Neuronal stem cell (in vitro differentiated cells): ENCODE measurements at regions not wholly inside any gene's neighbourhood (a gene's known extent, or its start where the extent isn't known, plus 50 kb on each side); places are given as distances from the start of the nearest gene placed in this dataset.

Experiments used
- DNase-seq: peaks from one replicate; pipeline ENCODE4 v3.0.0-alpha.2; 2013; ENCODE audit warnings: low spot score
- H2AFZ ChIP-seq: one replicate; pipeline ENCODE4 v1.6.1; 2013; ENCODE audit warnings: mild to moderate bottlenecking, low read length, inconsistent platforms
- H2AK5ac ChIP-seq: 2 replicates; pipeline ENCODE4 v1.6.1; 2013; ENCODE audit warnings: low read depth, mild to moderate bottlenecking, inconsistent platforms, low read length, moderate library complexity, mixed read lengths
- H2BK120ac ChIP-seq: 2 replicates; pipeline ENCODE4 v1.6.1; 2013; ENCODE audit warnings: low read depth, mild to moderate bottlenecking, inconsistent platforms, low read length, moderate library complexity, mixed read lengths
- H2BK12ac ChIP-seq: one replicate; pipeline ENCODE4 v1.6.1; 2013; ENCODE audit warnings: low read length, inconsistent platforms
- H2BK15ac ChIP-seq: 2 replicates; pipeline ENCODE4 v1.6.1; 2013; ENCODE audit warnings: mild to moderate bottlenecking, low read length, inconsistent platforms, mixed read lengths
- H2BK5ac ChIP-seq: one replicate; pipeline ENCODE4 v1.6.1; 2013; ENCODE audit warnings: inconsistent platforms, mild to moderate bottlenecking, low read length, moderate library complexity
- H3K14ac ChIP-seq: one replicate; pipeline ENCODE4 v1.6.1; 2013; ENCODE audit warnings: low read length, inconsistent platforms
- H3K18ac ChIP-seq: 2 replicates; pipeline ENCODE4 v1.6.1; 2013; ENCODE audit warnings: low read length, inconsistent platforms
- H3K23ac ChIP-seq: 2 replicates; pipeline ENCODE4 v1.6.1; 2013; ENCODE audit warnings: low read depth, mild to moderate bottlenecking, mixed read lengths, low read length, inconsistent platforms; ENCODE audit not compliant: poor library complexity
- H3K27ac ChIP-seq: replicated peaks from 3 replicates; pipeline ENCODE4 v1.5.1; 2013; ENCODE audit warnings: low read length, inconsistent platforms
- H3K27me3 ChIP-seq, 3 experiments: 2 replicates each; pipeline ENCODE4 v1.6.1; 2013; ENCODE audit warnings: low read length in 3 of 3, mild to moderate bottlenecking in 2 of 3, inconsistent platforms in 1 of 3, low read depth in 1 of 3, mixed read lengths in 1 of 3, moderate library complexity in 1 of 3; ENCODE audit not compliant: control insufficient read depth in 3 of 3, insufficient read depth in 3 of 3
- H3K36me3 ChIP-seq, 2 donors: replicated peaks in 1 of 2; 2 replicates each; pipeline ENCODE4 v1.6.1; 2013; ENCODE audit warnings: low read length in 2 of 2; ENCODE audit not compliant: control insufficient read depth in 2 of 2, insufficient read depth in 2 of 2
- H3K4ac ChIP-seq: 2 replicates; pipeline ENCODE4 v1.6.1; 2013; ENCODE audit warnings: inconsistent platforms, mild to moderate bottlenecking, low read length, moderate library complexity
- H3K4me1 ChIP-seq, 2 donors: 1 replicate in 1 of 2; 2 replicates in 1 of 2; pipeline ENCODE4 v1.6.1; 2013; ENCODE audit warnings: low read length in 2 of 2, low read depth in 1 of 2; ENCODE audit not compliant: control insufficient read depth in 2 of 2, insufficient read depth in 1 of 2
- H3K4me2 ChIP-seq: one replicate; pipeline ENCODE4 v1.6.1; 2013; ENCODE audit warnings: mild to moderate bottlenecking, low read length, inconsistent platforms; ENCODE audit not compliant: insufficient read depth, poor library complexity, severe bottlenecking
- H3K4me3 ChIP-seq, 2 donors: 2 replicates each; pipeline ENCODE4 v1.5.1; 2013; ENCODE audit warnings: low read length in 2 of 2, mild to moderate bottlenecking in 2 of 2, inconsistent platforms in 1 of 2, moderate library complexity in 1 of 2
- H3K79me1 ChIP-seq: one replicate; pipeline ENCODE4 v1.6.1; 2013; ENCODE audit warnings: low read depth, mild to moderate bottlenecking, inconsistent platforms, low read length, moderate library complexity
- H3K9ac ChIP-seq: one replicate; pipeline ENCODE4 v1.6.1; 2013; ENCODE audit warnings: mild to moderate bottlenecking, low read depth, low read length, inconsistent platforms; ENCODE audit not compliant: poor library complexity
- H3K9me3 ChIP-seq, 2 donors: replicated peaks in 1 of 2; 2 replicates each; pipeline versions ENCODE3 to v1.6.1; 2013; ENCODE audit warnings: low read length in 2 of 2, mild to moderate bottlenecking in 2 of 2, inconsistent platforms in 1 of 2, low read depth in 1 of 2, mixed read lengths in 1 of 2, moderate library complexity in 1 of 2; ENCODE audit not compliant: control insufficient read depth in 2 of 2, insufficient read depth in 1 of 2
- H4K8ac ChIP-seq: one replicate; pipeline ENCODE4 v1.6.1; 2013; ENCODE audit warnings: low read depth, mild to moderate bottlenecking, inconsistent platforms, low read length, moderate library complexity
- H4K91ac ChIP-seq: one replicate; pipeline ENCODE4 v1.6.1; 2013; ENCODE audit warnings: low read length, low read depth, mild to moderate bottlenecking, inconsistent platforms; ENCODE audit not compliant: poor library complexity
- WGBS, 2 donors: extraction: QIAGEN DNeasy Blood & Tissue Kit; methylation state at CpG; one replicate each; pipeline ENCODE4 v1.1.7; 2013; ENCODE audit warnings: missing lambda C conversion rate in 2 of 2, mixed read lengths in 1 of 2; ENCODE audit not compliant: insufficient read length in 2 of 2, insufficient replicate concordance in 1 of 2; ENCODE audit errors: extremely low coverage in 2 of 2; 5-methylcytosine and 5-hydroxymethylcytosine counted together

DNA sequence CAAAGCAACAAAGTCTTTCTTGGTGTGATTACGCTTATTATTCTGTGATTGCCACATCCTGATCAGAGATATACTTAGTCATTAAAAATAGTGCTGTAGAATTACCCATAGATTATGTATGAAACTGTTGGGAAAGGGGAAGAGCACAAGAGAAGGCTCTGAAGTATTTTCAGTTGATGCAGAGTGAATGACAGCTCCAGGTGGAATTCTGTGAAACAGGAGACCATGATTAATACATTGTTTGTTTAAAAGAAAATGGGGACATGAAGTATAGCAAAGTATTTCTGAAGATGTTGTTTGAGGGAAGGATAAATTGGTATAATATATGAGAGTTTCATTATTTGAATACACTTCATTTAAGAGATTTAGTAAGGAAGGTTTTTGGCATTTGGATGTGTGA, 307.6 kb upstream of the CDH20 start:
- no peak overlapping the region for H2AFZ ChIP-seq
- no peak overlapping the region for H3K9ac ChIP-seq
- no peak overlapping the region for H3K14ac ChIP-seq
- no peak overlapping the region for H3K4me3 ChIP-seq
- no peak overlapping the region for H2BK120ac ChIP-seq
- no peak overlapping the region for H3K4me2 ChIP-seq
- DNase-seq = no peak
- no peak overlapping the region for H2BK15ac ChIP-seq
- no peak overlapping the region for H2AK5ac ChIP-seq
- no peak overlapping the region for H4K91ac ChIP-seq
- no peak overlapping the region for H2BK5ac ChIP-seq
- no peaks in the 10 kb centered on the region for H3K79me1 ChIP-seq
- no peak overlapping the region for H3K27ac ChIP-seq
- H3K27me3 ChIP-seq = no peaks in the 10 kb centered on the region
- no peaks in the 10 kb centered on the region for H3K9me3 ChIP-seq
- H4K8ac ChIP-seq = no peak overlapping the region
- no peaks in the 10 kb centered on the region for H3K4me1 ChIP-seq
- no CpG with 5 or more reads among the region's 1 CpG for WGBS, 2 donors
- H3K23ac ChIP-seq = no peak overlapping the region
- no peak overlapping the region for H2BK12ac ChIP-seq
- no peaks in the 10 kb centered on the region for H3K36me3 ChIP-seq
- H3K18ac ChIP-seq = no peak overlapping the region
- no peak overlapping the region for H3K4ac ChIP-seq

- no peak overlapping the region for H3K27ac ChIP-seq
- no peaks in the 10 kb centered on the region for H3K27me3 ChIP-seq
- no peak overlapping the region for H2BK12ac ChIP-seq
- no peak overlapping the region for H2BK15ac ChIP-seq
- no peaks in the 10 kb centered on the region for H3K79me1 ChIP-seq
- H3K4me2 ChIP-seq = no peak overlapping the region
- H3K9me3 ChIP-seq = no peaks in the 10 kb centered on the region
- no peak overlapping the region for H4K91ac ChIP-seq
- no peak overlapping the region for H3K9ac ChIP-seq
- H3K23ac ChIP-seq = no peak overlapping the region
- H3K14ac ChIP-seq = no peak overlapping the region
- WGBS, 2 donors = no CpG with 5 or more reads among the region's 2 CpGs
- H2AK5ac ChIP-seq = no peak overlapping the region
- no peak overlapping the region for H2BK5ac ChIP-seq
- H4K8ac ChIP-seq = no peak overlapping the region
- H3K4me1 ChIP-seq = no peaks in the 10 kb centered on the region
- no peak overlapping the region for H2BK120ac ChIP-seq
- H3K4ac ChIP-seq = no peak overlapping the region
- H2AFZ ChIP-seq = no peak overlapping the region
- no peak for DNase-seq
- no peaks in the 10 kb centered on the region for H3K36me3 ChIP-seq
- no peak overlapping the region for H3K18ac ChIP-seq
- H3K4me3 ChIP-seq = no peak overlapping the region
These were observed 301.6 kb upstream of the CDH20 start for GRCh38 chr18:61031626-61032025.

DNA sequence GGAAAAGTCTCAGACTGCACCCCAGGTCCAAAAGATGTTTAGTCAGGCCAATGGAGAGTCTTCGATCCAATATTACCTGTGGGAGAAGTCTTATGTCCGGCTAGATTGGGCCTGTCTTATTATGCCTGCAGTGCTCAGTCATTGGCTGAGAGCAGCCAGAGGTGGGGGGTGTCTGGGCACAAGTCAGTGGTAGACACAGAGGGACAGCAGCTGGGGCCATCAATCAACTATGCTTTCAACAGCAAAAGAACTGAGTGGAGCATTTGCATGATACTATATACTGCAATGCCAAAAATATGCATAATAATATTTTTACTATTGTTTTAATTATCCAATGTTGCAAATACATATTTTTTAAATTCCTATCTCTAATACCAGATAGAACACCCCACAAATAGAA, 298.6 kb upstream of the CDH20 start:
- Histone ChIP-seq H2BK15ac (no peak overlapping the region), H2BK5ac (no peak overlapping the region), H3K23ac (no peak overlapping the region), H3K4ac (no peak overlapping the region), H2BK120ac (no peak overlapping the region), H3K4me3 (no peak overlapping the region), H3K27ac (no peak overlapping the region), H2BK12ac (no peak overlapping the region), H3K9me3 (no peaks in the 10 kb centered on the region), H3K14ac (no peak overlapping the region), H3K79me1 (no peaks in the 10 kb centered on the region), H3K9ac (no peak overlapping the region), H2AK5ac (no peak overlapping the region), H3K4me2 (no peak overlapping the region), H4K91ac (no peak overlapping the region), H3K18ac (no peak overlapping the region), H3K27me3 (no peaks in the 10 kb centered on the region), H4K8ac (no peak overlapping the region), H3K36me3 (no peaks in the 10 kb centered on the region), H3K4me1 (no peaks in the 10 kb centered on the region), H2AFZ (no peak overlapping the region)
- WGBS, 2 donors = no CpG with 5 or more reads among the region's 2 CpGs
- DNase-seq = no peak

DNA sequence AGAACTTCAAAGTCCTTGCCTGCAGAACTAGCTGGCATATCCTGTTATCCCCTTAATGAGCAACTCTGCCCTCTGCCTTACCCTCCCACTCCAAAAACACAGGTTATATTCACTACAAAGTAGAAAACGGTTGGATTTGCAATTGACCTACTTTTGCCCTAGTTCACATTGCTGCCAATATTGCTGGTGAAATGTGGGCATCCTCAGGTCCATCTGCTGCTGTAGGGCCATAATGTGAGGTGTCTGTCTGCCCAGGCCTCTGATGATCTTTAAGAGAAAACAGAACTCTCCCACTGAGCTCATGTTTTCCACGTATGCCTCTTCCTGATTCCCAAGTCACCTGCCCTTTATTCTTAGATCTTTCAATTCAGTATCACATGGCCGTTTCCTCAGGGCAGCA, 294.0 kb upstream of the CDH20 start:
- Histone ChIP-seq H2BK5ac (no peak overlapping the region), H3K27me3 (no peaks in the 10 kb centered on the region), H3K27ac (no peak overlapping the region), H3K4ac (no peak overlapping the region), H3K9me3 (no peaks in the 10 kb centered on the region), H3K4me2 (no peak overlapping the region), H3K9ac (no peak overlapping the region), H3K36me3 (no peaks in the 10 kb centered on the region), H3K18ac (no peak overlapping the region), H4K8ac (no peak overlapping the region), H2AFZ (no peak overlapping the region), H2BK120ac (no peak overlapping the region), H3K79me1 (no peaks in the 10 kb centered on the region), H3K14ac (no peak overlapping the region), H3K4me3 (no peak overlapping the region), H2BK12ac (no peak overlapping the region), H3K4me1 (no peaks in the 10 kb centered on the region), H3K23ac (no peak overlapping the region), H4K91ac (no peak overlapping the region), H2BK15ac (no peak overlapping the region), H2AK5ac (no peak overlapping the region)
- DNase-seq = no peak
- WGBS, 2 donors = no CpG with 5 or more reads among the region's 3 CpGs
